ENCODE measurements at regions not wholly inside any gene's neighbourhood (a gene's known extent, or its start where the extent isn't known, plus 50 kb on each side); places are given as distances from the start of the nearest gene placed in this dataset.

DNA sequence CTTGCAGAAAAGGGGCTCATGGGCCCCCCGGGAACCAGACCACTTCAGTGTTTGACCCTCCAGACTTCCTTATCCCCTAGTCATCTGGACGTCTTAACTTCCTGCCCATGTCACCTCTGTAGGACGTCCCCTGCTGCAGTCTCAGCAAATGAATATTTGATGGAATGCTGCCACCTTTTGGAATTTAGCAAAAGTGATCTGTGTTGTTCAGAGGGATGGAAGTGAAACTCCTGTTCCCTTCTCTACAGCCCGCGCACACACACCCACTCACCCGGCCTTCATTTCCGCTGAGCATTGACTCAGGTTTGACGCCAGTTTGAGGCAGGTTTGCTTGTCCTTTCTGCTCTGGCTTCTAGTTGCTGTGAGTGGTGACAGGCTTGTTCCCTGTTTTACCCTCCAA is 507.2 kb upstream of the EEF2KMT start:
- peak in 3 of 6 experiments; percentile 9 to 33 (median 30) for TF ChIP-seq CTCF (IDR thresholded peaks at IDR 0.05)
- no peak for TF ChIP-seq POLR2AphosphoS5 (IDR thresholded peaks at IDR 0.05)
